ENCODE measurements at regions not wholly inside any gene's neighbourhood (a gene's known extent, or its start where the extent isn't known, plus 50 kb on each side); places are given as distances from the start of the nearest gene placed in this dataset.

DNA sequence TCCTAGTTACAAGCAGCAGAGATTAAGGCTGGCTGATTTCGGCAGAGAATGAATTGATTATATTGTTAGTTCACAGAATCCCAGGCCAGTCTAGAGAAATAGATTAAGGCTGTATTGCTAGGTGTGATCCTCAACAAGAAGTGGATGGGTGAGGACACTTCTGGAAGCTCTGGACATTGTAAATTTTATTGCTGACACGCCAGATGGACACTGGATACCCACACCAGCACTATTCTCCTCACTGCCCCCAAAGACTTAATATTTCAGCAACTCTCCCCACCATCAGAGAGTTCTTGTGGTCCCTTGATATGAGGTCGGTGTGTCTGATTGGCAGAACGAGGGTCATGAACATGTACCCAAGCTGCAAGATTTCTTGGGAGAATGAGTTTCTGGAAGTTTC lies 171.6 kb upstream of the EGFLAM start:
- Mint-ChIP-seq H3K9me3 (no peaks in the 10 kb centered on the region), H3K36me3 (ENCODE audit: low read depth) (no peaks in the 10 kb centered on the region), H3K4me3 (no peak overlapping the region), H3K4me1 (ENCODE audit: low read depth) (no peaks in the 10 kb centered on the region), H3K27ac (no peak overlapping the region), H3K27me3 (ENCODE audit: insufficient read depth) (peaks cover 7% of the 10 kb centered on the region)
- no peak for TF ChIP-seq CTCF (IDR thresholded peaks at IDR 0.05)
- no peak for DNase-seq

GRCh38 chr5:38079620-38080402 lies 178.5 kb upstream of the EGFLAM start:
- Mint-ChIP-seq H3K4me3 (no peak overlapping the region), H3K27me3 (ENCODE audit: insufficient read depth) (peaks cover 7% of the 10 kb centered on the region), H3K9me3 (no peaks in the 10 kb centered on the region), H3K4me1 (ENCODE audit: low read depth) (no peaks in the 10 kb centered on the region), H3K27ac (no peak overlapping the region), H3K36me3 (ENCODE audit: low read depth) (no peaks in the 10 kb centered on the region)
- DNase-seq: no peak
- TF ChIP-seq CTCF (IDR thresholded peaks at IDR 0.05): no peak

- Mint-ChIP-seq H3K9me3 (no peaks in the 10 kb centered on the region), H3K27ac (no peak overlapping the region), H3K27me3 (ENCODE audit: insufficient read depth) (peaks cover 11% of the 10 kb centered on the region), H3K36me3 (ENCODE audit: low read depth) (no peaks in the 10 kb centered on the region), H3K4me1 (ENCODE audit: low read depth) (no peaks in the 10 kb centered on the region), H3K4me3 (no peak overlapping the region)
- no peak for TF ChIP-seq CTCF (IDR thresholded peaks at IDR 0.05)
- no peak for DNase-seq
Measured at GRCh38 chr5:38078161-38078560, 180.2 kb upstream of the EGFLAM start.

DNA sequence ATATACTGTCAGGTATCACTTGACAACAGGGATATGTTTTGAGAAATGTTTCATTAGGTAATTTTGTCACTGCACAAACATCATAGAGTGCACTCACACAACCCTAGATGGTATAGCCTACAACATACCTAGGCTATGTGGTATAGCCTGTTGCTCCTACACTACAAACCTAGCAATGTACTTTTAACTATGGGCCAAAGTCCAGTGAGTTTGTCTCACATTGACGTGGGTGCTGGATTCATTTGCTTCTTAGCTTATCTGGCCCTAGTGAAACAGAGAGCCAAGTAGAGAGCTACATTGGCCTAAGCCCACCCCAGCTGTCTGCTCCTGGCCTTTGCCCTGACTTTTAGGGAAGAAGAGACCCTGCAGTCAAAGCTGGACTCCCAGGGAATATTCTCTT lies 180.7 kb upstream of the EGFLAM start:
- no peak for TF ChIP-seq CTCF (IDR thresholded peaks at IDR 0.05)
- Mint-ChIP-seq H3K36me3 (ENCODE audit: low read depth) (no peaks in the 10 kb centered on the region), H3K27me3 (ENCODE audit: insufficient read depth) (peaks cover 13% of the 10 kb centered on the region), H3K9me3 (no peaks in the 10 kb centered on the region), H3K4me1 (ENCODE audit: low read depth) (no peaks in the 10 kb centered on the region), H3K4me3 (no peak overlapping the region), H3K27ac (no peak overlapping the region)
- DNase-seq: no peak

DNA sequence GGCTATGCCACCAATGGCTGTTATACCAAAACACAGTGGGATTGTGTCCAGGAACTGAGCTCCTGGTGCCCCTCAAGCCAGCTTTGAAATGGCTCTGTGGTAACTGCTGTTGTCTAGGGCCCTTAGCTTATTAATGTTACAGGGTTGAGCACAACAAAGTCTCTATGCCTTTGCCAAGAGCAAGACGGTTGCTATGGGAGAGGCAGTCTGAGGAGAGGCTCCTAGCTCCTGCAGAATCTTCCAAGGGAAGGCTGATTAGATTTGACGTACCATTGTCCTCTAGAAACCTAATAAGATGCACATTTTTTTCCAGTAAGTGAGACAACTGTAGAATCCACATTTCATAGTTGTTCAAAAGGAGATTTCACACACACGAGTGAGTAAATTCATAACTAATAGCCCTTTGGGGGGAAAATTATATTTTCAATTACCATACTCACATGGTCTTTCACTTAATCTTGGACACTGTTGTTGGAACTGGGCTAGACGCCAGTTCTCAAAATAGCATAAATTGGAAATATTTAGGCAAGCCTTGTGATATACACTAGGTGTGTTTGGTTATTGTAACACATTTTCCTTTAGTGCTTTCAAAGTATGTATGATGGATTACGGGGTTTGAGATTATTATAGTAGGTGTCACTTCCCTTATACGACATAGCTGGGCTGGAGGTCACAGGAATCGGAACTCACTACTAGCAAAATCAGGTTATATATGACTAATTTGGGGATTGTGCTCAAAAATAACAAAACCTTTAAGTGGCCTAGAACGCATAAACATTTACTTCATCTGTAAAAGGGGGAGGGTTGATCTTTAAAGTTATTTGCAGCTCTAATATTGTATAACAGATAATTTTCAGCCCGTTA lies 186.3 kb upstream of the EGFLAM start:
- H3K27me3 Mint-ChIP-seq (ENCODE audit: insufficient read depth): peaks cover 8% of the 10 kb centered on the region; the same call in 1 of the 2 replicates
- no peaks in the 10 kb centered on the region for H3K36me3 Mint-ChIP-seq (ENCODE audit: low read depth)
- H3K4me1 Mint-ChIP-seq (ENCODE audit: low read depth): no peaks in the 10 kb centered on the region

More for the DNA sequence above, 186.3 kb upstream of the EGFLAM start:
- DNase-seq: no peak
- TF ChIP-seq CTCF (IDR thresholded peaks at IDR 0.05): no peak
- Mint-ChIP-seq H3K9me3 (no peaks in the 10 kb centered on the region), H3K4me3 (no peak overlapping the region), H3K27ac (no peak overlapping the region)

All from HFFc6 (cell line).